Calu3 (cell line): ENCODE measurements at regions not wholly inside any gene's neighbourhood (a gene's known extent, or its start where the extent isn't known, plus 50 kb on each side); places are given as distances from the start of the nearest gene placed in this dataset.

Source experiments
- BruUV-seq: library from RNA; stranded (reverse); fragments of 400-500 nt; replicated peaks from 2 replicates; lab custom pipeline; 2021; lab: Mats Ljungman, UMichigan
- CTCF ChIA-PET: fragments of 300-600 bp; sonication (Branson Sonifier 250); formaldehyde crosslinking; loops from one replicate; lab custom pipeline; 2022; ENCODE audit warnings: antibody characterized with exemption; lab: Charles Lee
- DNase-seq: peaks from one replicate; pipeline ENCODE4 v3.0.0; 2022
- H3K27ac Mint-ChIP-seq: one replicate; pipeline ENCODE4 v1.8.0; 2022; ENCODE audit warnings: mixed read lengths; ENCODE audit not compliant: unreplicated experiment
- H3K27me3 Mint-ChIP-seq: one replicate; pipeline ENCODE4 v1.8.0; 2022; ENCODE audit warnings: mixed read lengths; ENCODE audit not compliant: unreplicated experiment
- H3K36me3 Mint-ChIP-seq: one replicate; pipeline ENCODE4 v1.8.0; 2022; ENCODE audit warnings: mild to moderate bottlenecking, moderate library complexity, mixed read lengths; ENCODE audit not compliant: insufficient read depth, unreplicated experiment
- H3K4me1 Mint-ChIP-seq: one replicate; pipeline ENCODE4 v1.8.0; 2022; ENCODE audit warnings: mild to moderate bottlenecking, low read depth, mixed read lengths; ENCODE audit not compliant: unreplicated experiment
- H3K4me3 Mint-ChIP-seq: one replicate; pipeline ENCODE4 v1.8.0; 2022; ENCODE audit warnings: mild to moderate bottlenecking, low read depth, moderate library complexity, mixed read lengths; ENCODE audit not compliant: unreplicated experiment
- H3K9me3 Mint-ChIP-seq: one replicate; pipeline ENCODE4 v1.8.0; 2022; ENCODE audit warnings: low read depth, mixed read lengths; ENCODE audit not compliant: unreplicated experiment
- CTCF ChIP-seq: fragments of 200-600 bp; IDR thresholded peaks from one replicate; pipeline ENCODE4 v1.8.0; 2022; ENCODE audit warnings: antibody characterized with exemption; ENCODE audit not compliant: unreplicated experiment
- intact Hi-C: fragments of 100-400 bp; cut with micrococcal nuclease; formaldehyde crosslinking; loops from one replicate; pipeline ENCODE4 v1.10.0; 2022; ENCODE audit not compliant: unreplicated experiment

GRCh38 chr13:75055296-75055695, 426.7 kb downstream of the TBC1D4 start:
- DNase-seq: no peak
- no peak for TF ChIP-seq CTCF
- intact Hi-C loops: no loop called here
- Mint-ChIP-seq H3K4me3 (no peak overlapping the region), H3K27me3 (no peaks in the 10 kb centered on the region), H3K9me3 (no peaks in the 10 kb centered on the region), H3K27ac (no peak overlapping the region), H3K4me1 (no peaks in the 10 kb centered on the region), H3K36me3 (no peaks in the 10 kb centered on the region)
- CTCF ChIA-PET: no interaction called here
- BruUV-seq: no TSS peak

- no peak overlapping the region for H3K4me3 Mint-ChIP-seq
- H3K9me3 Mint-ChIP-seq: no peaks in the 10 kb centered on the region
- intact Hi-C loops: no loop called here
- CTCF ChIA-PET: no interaction called here
- BruUV-seq: no TSS peak
- TF ChIP-seq CTCF: no peak
- H3K27ac Mint-ChIP-seq: no peak overlapping the region
- no peaks in the 10 kb centered on the region for H3K27me3 Mint-ChIP-seq
- no peaks in the 10 kb centered on the region for H3K36me3 Mint-ChIP-seq
- DNase-seq: no peak
- no peaks in the 10 kb centered on the region for H3K4me1 Mint-ChIP-seq
Measured at GRCh38 chr13:75052616-75053015, 429.4 kb downstream of the TBC1D4 start.

GRCh38 chr13:75050419-75051046, 431.4 kb downstream of the TBC1D4 start:
- DNase-seq: no peak
- TF ChIP-seq CTCF: no peak
- Mint-ChIP-seq H3K27ac (no peak overlapping the region), H3K4me3 (no peak overlapping the region), H3K36me3 (no peaks in the 10 kb centered on the region), H3K4me1 (no peaks in the 10 kb centered on the region), H3K27me3 (no peaks in the 10 kb centered on the region), H3K9me3 (no peaks in the 10 kb centered on the region)
- intact Hi-C loops: no loop called here
- CTCF ChIA-PET: interaction anchor here (0.6 kb wide), 1 partner anchor 33 kb away, joined by 3 read pairs; no protein-coding TSS in a partner anchor
- BruUV-seq: no TSS peak

- TF ChIP-seq CTCF: no peak
- Mint-ChIP-seq H3K27ac (no peak overlapping the region), H3K36me3 (no peaks in the 10 kb centered on the region), H3K27me3 (no peaks in the 10 kb centered on the region), H3K4me1 (no peaks in the 10 kb centered on the region), H3K4me3 (no peak overlapping the region), H3K9me3 (no peaks in the 10 kb centered on the region)
- BruUV-seq: no TSS peak
- CTCF ChIA-PET: no interaction called here
- intact Hi-C loops: no loop called here
- no peak for DNase-seq
Measured at GRCh38 chr13:75049735-75050335, 432.1 kb downstream of the TBC1D4 start.
